Nephron (organoid): ENCODE measurements at regions not wholly inside any gene's neighbourhood (a gene's known extent, or its start where the extent isn't known, plus 50 kb on each side); places are given as distances from the start of the nearest gene placed in this dataset.

Source experiments
- H3K27ac Mint-ChIP-seq, 3 experiments: 2 replicates each; pipeline ENCODE4 v1.8.0; 2020; ENCODE audit warnings: mixed read lengths in 3 of 3, mild to moderate bottlenecking in 2 of 3, moderate library complexity in 1 of 3
- H3K27me3 Mint-ChIP-seq: 2 replicates; pipeline ENCODE4 v1.8.0; 2021; ENCODE audit warnings: low read depth, mild to moderate bottlenecking, moderate library complexity, mixed read lengths
- H3K36me3 Mint-ChIP-seq: 2 replicates; pipeline ENCODE4 v1.8.0; 2020; ENCODE audit warnings: low read depth, mixed read lengths
- H3K4me1 Mint-ChIP-seq: 2 replicates; pipeline ENCODE4 v1.8.0; 2020; ENCODE audit warnings: mixed read lengths
- H3K4me3 Mint-ChIP-seq, 3 experiments: 2 replicates each; pipeline ENCODE4 v1.8.0; 2020; ENCODE audit warnings: mild to moderate bottlenecking in 3 of 3, mixed read lengths in 3 of 3, moderate library complexity in 2 of 3
- H3K9me3 Mint-ChIP-seq: 2 replicates; pipeline ENCODE4 v1.8.0; 2020; ENCODE audit warnings: mixed read lengths
- CTCF ChIP-seq, 3 experiments: fragments of 200-600 bp; sonication (generic); IDR thresholded peaks; one replicate each; pipeline ENCODE4 v1.5.0; 2021; ENCODE audit warnings: antibody characterized with exemption in 3 of 3; ENCODE audit not compliant: unreplicated experiment in 3 of 3

- TF ChIP-seq CTCF (IDR thresholded peaks at IDR 0.05; ENCODE audit: unreplicated experiment in 3 of 3) = no peak
- Mint-ChIP-seq H3K27ac (peak overlapping the region; percentile 79 to 90 (median 79)), H3K27me3 (no peaks in the 10 kb centered on the region), H3K4me1 (peaks cover 43% of the 10 kb centered on the region), H3K9me3 (no peaks in the 10 kb centered on the region), H3K36me3 (no peaks in the 10 kb centered on the region), H3K4me3 (no peak overlapping the region)
Measured at GRCh38 chr5:92562065-92562464, 1019.0 kb downstream of the NR2F1-AS1 start.

GRCh38 chr5:92561411-92561959 lies 1019.5 kb downstream of the NR2F1-AS1 start:
- peaks cover 42% of the 10 kb centered on the region for H3K4me1 Mint-ChIP-seq
- no peak overlapping the region for H3K4me3 Mint-ChIP-seq
- no peak for TF ChIP-seq CTCF (IDR thresholded peaks at IDR 0.05; ENCODE audit: unreplicated experiment in 3 of 3)
- H3K9me3 Mint-ChIP-seq = no peaks in the 10 kb centered on the region
- no peaks in the 10 kb centered on the region for H3K27me3 Mint-ChIP-seq
- peak overlapping the region; percentile 79 to 90 (median 79) for H3K27ac Mint-ChIP-seq
- H3K36me3 Mint-ChIP-seq = no peaks in the 10 kb centered on the region

GRCh38 chr5:92560698-92561401 lies 1020.2 kb downstream of the NR2F1-AS1 start:
- Mint-ChIP-seq H3K4me1 (peaks cover 36% of the 10 kb centered on the region), H3K4me3 (no peak overlapping the region), H3K27me3 (no peaks in the 10 kb centered on the region), H3K36me3 (no peaks in the 10 kb centered on the region), H3K9me3 (no peaks in the 10 kb centered on the region), H3K27ac (peak overlapping the region; percentile 79 to 90 (median 79))
- no peak for TF ChIP-seq CTCF (IDR thresholded peaks at IDR 0.05; ENCODE audit: unreplicated experiment in 3 of 3)

- peak overlapping the region in 1 of 3 experiments; percentile 15 for H3K4me3 Mint-ChIP-seq
- no peaks in the 10 kb centered on the region for H3K9me3 Mint-ChIP-seq
- peaks cover 29% of the 10 kb centered on the region for H3K4me1 Mint-ChIP-seq
- H3K27me3 Mint-ChIP-seq = no peaks in the 10 kb centered on the region
- no peaks in the 10 kb centered on the region for H3K36me3 Mint-ChIP-seq
- H3K27ac Mint-ChIP-seq = peak overlapping the region; percentile 79 to 90 (median 79)
- TF ChIP-seq CTCF (IDR thresholded peaks at IDR 0.05; ENCODE audit: unreplicated experiment in 3 of 3) = peak in 1 of 3 experiments; percentile 15
Measured at GRCh38 chr5:92559781-92560180, 1021.2 kb downstream of the NR2F1-AS1 start.

- Mint-ChIP-seq H3K9me3 (no peaks in the 10 kb centered on the region), H3K4me3 (no peak overlapping the region), H3K27ac (peak overlapping the region; percentile 79 to 90 (median 79)), H3K27me3 (no peaks in the 10 kb centered on the region), H3K4me1 (peaks cover 33% of the 10 kb centered on the region), H3K36me3 (no peaks in the 10 kb centered on the region)
- no peak for TF ChIP-seq CTCF (IDR thresholded peaks at IDR 0.05; ENCODE audit: unreplicated experiment in 3 of 3)
Measured at GRCh38 chr5:92559331-92559730, 1021.7 kb downstream of the NR2F1-AS1 start.

GRCh38 chr5:92556747-92557146 lies 1024.3 kb downstream of the NR2F1-AS1 start:
- Mint-ChIP-seq H3K4me3 (no peak overlapping the region), H3K36me3 (no peaks in the 10 kb centered on the region), H3K4me1 (peaks cover 45% of the 10 kb centered on the region), H3K9me3 (no peaks in the 10 kb centered on the region), H3K27ac (no peak overlapping the region), H3K27me3 (no peaks in the 10 kb centered on the region)
- TF ChIP-seq CTCF (IDR thresholded peaks at IDR 0.05; ENCODE audit: unreplicated experiment in 3 of 3) = no peak
